ENCODE measurements at regions not wholly inside any gene's neighbourhood (a gene's known extent, or its start where the extent isn't known, plus 50 kb on each side); places are given as distances from the start of the nearest gene placed in this dataset.
"Not testable (repeated sequence)": the region's sequence is repeated elsewhere in the genome, so short reads cannot be mapped to it uniquely, and the experiment has no call there.

DNA sequence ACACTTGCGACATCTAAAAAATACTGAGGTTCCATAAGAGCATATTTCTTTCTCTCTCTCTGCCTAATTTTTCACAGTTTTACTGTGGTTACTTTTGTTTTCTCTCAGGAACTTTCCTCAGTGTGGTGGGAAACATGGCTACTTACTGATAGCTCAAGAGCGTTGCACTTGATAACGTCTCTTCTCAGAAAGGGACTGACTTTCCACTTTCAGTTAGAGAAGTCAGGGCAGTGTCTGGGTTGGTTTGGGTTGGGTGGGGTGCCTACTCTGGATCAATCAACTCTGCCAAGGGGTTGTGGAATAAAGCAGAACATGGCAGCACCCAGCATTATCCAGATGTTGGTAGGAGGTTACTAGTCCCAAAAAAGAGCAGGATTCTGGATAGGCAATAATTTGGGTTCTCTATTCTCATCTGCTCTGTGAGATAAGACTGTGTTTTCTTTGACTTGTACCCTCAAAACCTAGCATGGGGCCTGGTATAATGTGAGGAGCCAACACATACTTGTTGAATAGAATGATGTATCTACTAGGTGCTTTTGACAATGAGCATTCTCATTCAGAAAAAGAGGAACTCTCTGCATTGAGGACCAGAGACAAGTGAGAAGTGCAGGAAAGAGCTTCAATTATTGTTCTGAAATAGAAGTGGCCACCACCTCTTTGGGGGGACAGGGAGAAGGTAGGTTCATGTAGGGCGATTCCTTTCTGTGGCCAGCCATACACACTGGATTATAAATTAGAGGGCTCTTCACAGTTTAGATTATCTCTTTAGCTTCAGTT lies 315.7 kb downstream of the REEP3 start:
- no peak for DNase-seq (ENCODE audit: low read depth in 2 of 2, low spot score in 1 of 2)

GRCh38 chr10:63841761-63842160 lies 320.6 kb downstream of the REEP3 start:
- no peak for DNase-seq (ENCODE audit: low read depth in 2 of 2, low spot score in 1 of 2)

- DNase-seq (ENCODE audit: low read depth in 2 of 2, low spot score in 1 of 2) = no peak
Measured at GRCh38 chr10:63843107-63843506, 321.9 kb downstream of the REEP3 start.

- DNase-seq (ENCODE audit: low read depth in 2 of 2, low spot score in 1 of 2) = not testable (repeated sequence)
Measured at GRCh38 chr10:63848871-63849270, 327.7 kb downstream of the REEP3 start.

GRCh38 chr10:63862860-63863259 lies 341.7 kb downstream of the REEP3 start:
- no peak for DNase-seq (ENCODE audit: low read depth in 2 of 2, low spot score in 1 of 2)

GRCh38 chr10:63865210-63865609 lies 344.0 kb downstream of the REEP3 start:
- no peak for DNase-seq (ENCODE audit: low read depth in 2 of 2, low spot score in 1 of 2)

DNA sequence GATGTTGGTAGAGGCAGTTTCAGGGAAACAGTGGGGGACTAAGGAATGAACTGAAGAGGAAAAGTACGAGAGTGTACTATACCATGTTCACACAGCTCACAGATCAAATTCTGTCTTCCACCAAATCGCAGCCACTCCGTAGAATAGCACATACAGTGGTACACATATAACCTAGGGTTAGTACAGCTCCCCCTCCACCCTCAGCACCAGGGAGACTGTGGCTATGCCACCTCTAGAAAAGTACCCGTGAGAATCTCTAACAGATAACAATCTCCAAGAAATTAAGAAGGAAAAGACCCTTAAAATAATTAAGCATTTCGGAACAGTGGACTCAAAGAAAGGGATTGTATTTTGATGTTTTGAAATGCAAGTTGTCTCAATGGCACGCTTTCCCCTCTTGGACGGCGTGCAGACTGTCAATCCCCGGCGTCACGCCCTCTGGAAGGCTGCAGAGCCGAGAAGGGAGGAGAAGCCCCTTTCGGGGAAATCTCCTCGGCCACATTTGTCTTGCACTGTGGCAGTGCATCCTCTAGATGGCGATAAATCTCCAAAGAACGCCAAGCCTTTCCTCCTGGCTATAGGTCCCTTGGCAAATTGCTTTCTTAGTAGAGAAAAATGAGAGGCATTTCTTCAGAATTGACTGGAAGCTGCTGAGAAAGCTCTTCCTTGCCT lies 345.0 kb downstream of the REEP3 start:
- no peak for DNase-seq (ENCODE audit: low read depth in 2 of 2, low spot score in 1 of 2)

GRCh38 chr10:63866747-63867140 lies 345.5 kb downstream of the REEP3 start:
- no peak for DNase-seq (ENCODE audit: low read depth in 2 of 2, low spot score in 1 of 2)

- no peak for DNase-seq (ENCODE audit: low read depth in 2 of 2, low spot score in 1 of 2)
Measured at GRCh38 chr10:63878428-63878827, 357.2 kb downstream of the REEP3 start.

DNA sequence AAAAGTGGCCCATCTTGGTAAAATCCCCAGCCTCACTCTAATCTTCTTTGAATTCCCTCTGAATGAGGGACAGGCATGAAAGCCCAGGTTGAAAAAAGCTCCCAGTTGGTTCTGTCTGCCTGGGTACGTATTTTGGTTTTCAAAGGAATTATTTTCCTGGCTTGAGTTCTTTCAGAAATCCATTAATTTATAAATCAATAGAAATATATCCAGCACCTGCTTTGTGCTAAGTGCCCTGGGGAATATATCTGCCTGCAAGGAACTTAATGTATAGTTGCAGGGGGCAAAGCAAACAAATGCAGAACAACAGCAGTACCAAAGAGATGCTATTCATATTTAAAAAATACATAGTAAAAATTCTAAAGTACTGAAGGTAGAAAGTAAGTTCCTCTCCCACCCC lies 362.7 kb downstream of the REEP3 start:
- no peak for DNase-seq (ENCODE audit: low read depth in 2 of 2, low spot score in 1 of 2)

DNA sequence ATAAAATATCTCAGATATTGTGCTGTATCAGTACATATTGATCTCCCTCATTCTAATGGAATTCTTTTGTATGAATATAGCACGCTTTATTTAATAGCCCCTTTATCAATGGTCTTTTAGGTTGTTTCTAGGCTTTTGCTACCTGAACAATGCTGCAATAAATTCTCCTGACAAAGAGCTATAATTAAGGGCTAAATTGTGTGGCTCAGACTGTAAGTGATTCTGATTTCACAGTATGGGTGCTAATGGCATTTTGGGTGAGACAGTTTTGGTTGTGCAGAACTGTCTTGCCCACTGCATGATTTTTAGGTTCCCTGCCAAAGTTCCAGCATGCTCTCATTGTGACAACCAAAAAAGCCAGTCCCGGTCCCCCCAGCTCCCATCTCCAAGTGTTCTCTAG lies 363.2 kb downstream of the REEP3 start:
- DNase-seq (ENCODE audit: low read depth in 2 of 2, low spot score in 1 of 2) = no peak

- DNase-seq (ENCODE audit: low read depth in 2 of 2, low spot score in 1 of 2) = no peak
Measured at GRCh38 chr10:63885156-63885555, 364.0 kb downstream of the REEP3 start.

DNA sequence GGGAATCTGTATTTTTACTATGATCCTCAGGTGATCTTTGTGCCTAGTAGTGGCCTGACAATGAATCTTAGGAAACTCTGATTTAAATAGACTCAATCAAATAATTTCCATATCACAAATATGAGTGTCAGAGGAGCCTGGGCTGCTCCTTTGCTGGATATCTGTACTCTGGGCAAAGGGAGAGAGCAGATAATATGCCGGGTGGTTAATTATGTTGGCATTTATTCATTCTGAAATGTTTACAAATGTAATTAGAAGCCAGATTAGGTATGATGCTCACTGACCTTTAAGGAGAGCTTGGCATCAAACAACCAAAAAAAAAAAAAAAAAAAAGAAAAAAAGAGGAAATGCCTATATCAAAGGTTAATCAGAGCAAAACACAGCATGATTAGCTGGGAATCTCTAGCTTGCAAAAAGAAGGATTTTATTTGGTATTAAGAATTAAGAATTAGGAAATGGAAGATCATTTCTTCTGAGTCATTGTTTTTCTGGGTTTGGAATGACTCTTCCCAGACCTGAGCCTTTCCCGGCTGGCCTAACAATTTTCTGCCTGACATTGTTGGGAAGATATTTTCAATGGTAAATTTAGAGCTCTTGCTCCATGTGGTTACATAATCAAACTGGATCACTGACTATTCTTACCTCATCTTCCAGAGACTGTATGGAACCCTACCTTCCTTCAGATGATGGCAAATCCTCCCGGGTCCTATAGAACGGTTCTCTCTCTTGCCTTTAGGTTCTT lies 365.3 kb downstream of the REEP3 start:
- no peak for DNase-seq (ENCODE audit: low read depth in 2 of 2, low spot score in 1 of 2)

GRCh38 chr10:63887023-63887589 lies 365.9 kb downstream of the REEP3 start:
- DNase-seq (ENCODE audit: low read depth in 2 of 2, low spot score in 1 of 2) = no peak

DNA sequence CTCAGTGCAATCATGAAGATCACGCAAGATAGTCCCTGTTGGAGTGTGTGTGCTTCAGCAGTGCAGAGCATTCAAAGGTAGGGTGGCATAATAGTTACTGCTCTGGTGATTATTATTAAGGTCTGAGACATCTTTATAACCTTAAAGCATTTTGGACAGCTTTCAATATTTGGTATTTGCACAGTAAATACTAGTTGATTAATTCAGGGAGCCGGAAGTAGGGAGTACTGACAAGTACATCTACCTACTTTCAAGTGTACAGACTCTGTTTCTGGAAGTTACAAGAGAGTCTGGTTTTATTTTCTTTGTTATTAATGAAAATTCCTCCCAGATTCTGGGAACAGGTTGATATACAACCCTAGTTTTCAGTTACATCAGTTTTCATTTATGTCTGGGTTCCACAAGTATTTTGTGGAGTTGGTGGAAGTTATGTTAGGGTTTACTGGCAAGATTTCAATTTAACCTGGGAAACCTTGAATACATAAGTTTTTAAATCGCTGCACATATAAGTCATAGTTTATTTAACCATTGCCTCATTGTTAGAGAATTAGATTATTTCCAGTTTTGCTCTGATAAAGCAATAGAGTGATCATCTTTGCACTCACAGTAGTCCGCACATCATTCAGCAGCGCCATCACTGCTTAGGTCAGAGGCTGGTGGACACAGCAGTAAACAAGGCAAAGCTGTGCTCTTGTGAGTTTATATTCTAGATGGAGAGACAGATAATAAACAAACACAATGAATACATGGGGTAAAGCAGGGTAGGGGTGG lies 366.6 kb downstream of the REEP3 start:
- DNase-seq (ENCODE audit: low read depth in 2 of 2, low spot score in 1 of 2) = no peak

DNA sequence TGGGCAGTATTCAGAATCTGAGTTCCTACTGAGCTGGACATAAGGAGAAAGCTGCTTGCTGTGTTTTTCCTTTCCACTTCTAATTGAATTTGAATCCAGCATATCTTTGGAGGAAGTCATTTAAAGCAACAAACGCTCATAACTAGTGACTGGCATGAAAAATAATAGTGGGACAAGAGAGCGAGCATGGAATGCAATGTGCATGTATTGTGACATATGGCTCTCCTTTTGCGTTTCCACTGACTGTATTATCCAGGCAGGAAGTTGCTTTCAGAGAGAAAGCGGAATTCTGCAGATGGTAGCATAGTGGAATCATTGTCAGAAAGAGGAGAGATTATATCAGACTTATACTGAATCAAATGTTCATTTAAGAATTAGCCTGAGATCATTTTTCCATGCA lies 368.6 kb downstream of the REEP3 start:
- no peak for DNase-seq (ENCODE audit: low read depth in 2 of 2, low spot score in 1 of 2)

DNA sequence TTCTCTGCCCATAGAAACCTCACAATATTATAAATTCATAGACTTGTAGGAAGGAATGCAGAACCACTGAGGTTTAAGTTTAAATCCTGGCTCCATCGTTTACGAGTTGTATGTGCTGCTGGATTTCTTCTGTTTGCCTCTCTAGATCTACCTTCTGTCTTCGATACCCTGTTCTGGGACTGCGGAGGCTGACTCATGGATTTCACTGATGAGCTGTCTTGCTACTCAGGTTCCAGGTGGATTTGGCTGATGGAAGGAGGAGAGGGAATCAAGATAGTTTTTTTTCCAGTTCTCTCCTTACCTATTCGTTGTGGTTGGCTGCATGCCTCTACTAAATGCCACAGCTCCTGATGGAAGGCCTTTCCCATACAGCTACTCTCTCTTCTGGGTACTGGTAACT lies 375.8 kb downstream of the REEP3 start:
- no peak for DNase-seq (ENCODE audit: low read depth in 2 of 2, low spot score in 1 of 2)

- no peak for DNase-seq (ENCODE audit: low read depth in 2 of 2, low spot score in 1 of 2)
Measured at GRCh38 chr10:63899673-63900300, 378.6 kb downstream of the REEP3 start.

DNA sequence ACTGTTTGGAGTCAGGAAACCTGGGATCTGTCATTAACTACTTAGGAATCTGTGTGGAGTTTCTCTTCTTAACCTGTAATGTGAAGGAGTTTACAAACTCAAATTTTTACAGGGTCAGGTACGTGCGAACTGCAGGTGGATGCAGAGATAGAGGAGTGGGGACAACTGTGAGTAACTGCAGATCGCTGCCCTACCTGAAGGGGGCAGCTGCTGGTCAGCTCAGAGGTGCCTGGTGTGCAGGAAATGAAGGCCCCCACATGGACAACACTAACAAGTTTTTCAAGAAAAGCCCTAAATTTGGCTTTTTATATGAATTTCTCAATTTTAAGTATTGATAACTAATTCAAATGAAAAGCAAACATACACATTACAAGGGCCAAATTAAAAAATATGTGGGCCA lies 380.0 kb downstream of the REEP3 start:
- DNase-seq (ENCODE audit: low read depth in 2 of 2, low spot score in 1 of 2) = no peak

- no peak for DNase-seq (ENCODE audit: low read depth in 2 of 2, low spot score in 1 of 2)
Measured at GRCh38 chr10:63901881-63902280, 380.7 kb downstream of the REEP3 start.

DNA sequence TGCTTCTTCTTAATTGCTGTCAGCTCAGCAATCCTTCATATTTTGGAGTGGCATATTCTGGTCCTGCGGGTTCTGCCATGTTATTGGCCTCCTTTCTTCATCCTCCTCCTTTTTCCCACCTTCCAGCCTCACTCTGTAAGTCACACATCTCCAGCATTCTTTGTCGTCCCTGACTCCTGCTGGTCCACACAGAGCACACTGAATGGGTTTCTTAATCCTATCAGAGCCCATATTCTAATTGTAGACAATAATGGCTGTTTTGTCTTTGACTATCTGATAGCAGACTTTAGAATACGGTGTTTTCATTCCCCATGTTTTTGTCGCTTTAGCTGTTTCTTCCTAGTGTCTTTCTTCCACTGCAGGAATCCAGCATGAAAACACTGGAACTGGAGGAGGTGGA lies 389.6 kb downstream of the REEP3 start:
- no peak for DNase-seq (ENCODE audit: low read depth in 2 of 2, low spot score in 1 of 2)

Measured in stimulated activated CD8-positive, alpha-beta memory T cell treated with anti-CD3 and anti-CD28 coated beads, Interleukin-4, amount 100 ng/mL, for 1 hour (primary cell).